ENCODE measurements at regions not wholly inside any gene's neighbourhood (a gene's known extent, or its start where the extent isn't known, plus 50 kb on each side); places are given as distances from the start of the nearest gene placed in this dataset.

DNA sequence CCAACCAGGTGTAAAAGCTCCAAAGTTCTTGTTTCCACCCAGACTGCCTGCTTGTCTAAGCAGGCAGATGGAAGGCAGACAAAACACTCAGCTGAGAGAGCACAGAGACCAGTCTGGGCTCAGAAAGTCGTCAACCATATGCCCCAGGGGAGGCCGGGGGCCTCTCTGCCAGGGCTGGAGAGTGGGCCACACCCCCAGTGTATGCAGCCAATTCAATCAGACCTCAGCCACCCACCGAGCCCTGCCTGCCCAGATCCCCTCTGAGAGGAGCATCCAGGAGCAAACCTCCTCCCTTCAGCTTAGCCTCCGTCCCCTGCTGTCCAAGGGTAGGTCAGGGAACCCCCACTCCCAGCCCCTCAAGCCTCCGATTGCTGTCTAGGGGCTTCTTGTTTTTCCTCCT is 196.3 kb downstream of the LSM5 start:
- H3K36me3 Mint-ChIP-seq (ENCODE audit: low read depth), result peaks cover 2% of the 10 kb centered on the region
- no peak for DNase-seq (ENCODE audit: low spot score)
- H3K4me3 Mint-ChIP-seq (ENCODE audit: unreplicated experiment), result no peak overlapping the region
- H3K27ac Mint-ChIP-seq (ENCODE audit: unreplicated experiment), result no peak overlapping the region
- H3K4me1 Mint-ChIP-seq (ENCODE audit: low read depth), result peaks cover 6% of the 10 kb centered on the region
- TF ChIP-seq CTCF (IDR thresholded peaks at IDR 0.05), result no peak
- H3K27me3 Mint-ChIP-seq (ENCODE audit: low read depth), result peaks cover 46% of the 10 kb centered on the region
- H3K9me3 Mint-ChIP-seq (ENCODE audit: low read depth), result no peaks in the 10 kb centered on the region

GRCh38 chr7:32289651-32290414 is 200.3 kb downstream of the LSM5 start:
- Mint-ChIP-seq H3K4me1 (ENCODE audit: low read depth) (no peaks in the 10 kb centered on the region), H3K4me3 (ENCODE audit: unreplicated experiment) (no peak overlapping the region), H3K36me3 (ENCODE audit: low read depth) (no peaks in the 10 kb centered on the region), H3K9me3 (ENCODE audit: low read depth) (no peaks in the 10 kb centered on the region), H3K27ac (ENCODE audit: unreplicated experiment) (no peak overlapping the region), H3K27me3 (ENCODE audit: low read depth) (peaks cover 32% of the 10 kb centered on the region)
- no peak for TF ChIP-seq CTCF (IDR thresholded peaks at IDR 0.05)
- no peak for DNase-seq (ENCODE audit: low spot score)

DNA sequence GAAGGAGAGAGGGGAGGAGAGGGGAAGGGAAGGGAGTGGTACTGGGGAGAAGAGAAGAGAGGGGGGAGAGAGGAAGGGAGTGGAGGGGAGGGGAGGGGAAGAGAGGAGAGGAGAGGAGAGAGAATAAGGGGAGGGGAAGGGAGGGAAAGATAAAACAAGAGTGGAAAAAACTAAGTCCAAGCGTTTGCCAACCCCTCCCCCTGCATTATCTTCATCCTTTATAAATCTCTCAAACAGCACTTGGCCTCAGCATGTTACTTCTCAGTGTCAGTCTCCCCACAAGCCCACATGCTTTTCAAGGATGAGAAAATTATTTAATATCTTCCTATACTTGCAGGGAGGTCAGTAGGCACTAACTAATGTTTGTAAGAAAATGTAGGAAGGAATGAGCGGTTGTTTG is 204.5 kb downstream of the LSM5 start:
- DNase-seq (ENCODE audit: low spot score), result no peak
- no peak overlapping the region for H3K27ac Mint-ChIP-seq (ENCODE audit: unreplicated experiment)
- H3K9me3 Mint-ChIP-seq (ENCODE audit: low read depth), result no peaks in the 10 kb centered on the region
- no peaks in the 10 kb centered on the region for H3K4me1 Mint-ChIP-seq (ENCODE audit: low read depth)
- H3K36me3 Mint-ChIP-seq (ENCODE audit: low read depth), result no peaks in the 10 kb centered on the region
- H3K27me3 Mint-ChIP-seq (ENCODE audit: low read depth), result peaks cover 22% of the 10 kb centered on the region
- no peak overlapping the region for H3K4me3 Mint-ChIP-seq (ENCODE audit: unreplicated experiment)
- no peak for TF ChIP-seq CTCF (IDR thresholded peaks at IDR 0.05)

DNA sequence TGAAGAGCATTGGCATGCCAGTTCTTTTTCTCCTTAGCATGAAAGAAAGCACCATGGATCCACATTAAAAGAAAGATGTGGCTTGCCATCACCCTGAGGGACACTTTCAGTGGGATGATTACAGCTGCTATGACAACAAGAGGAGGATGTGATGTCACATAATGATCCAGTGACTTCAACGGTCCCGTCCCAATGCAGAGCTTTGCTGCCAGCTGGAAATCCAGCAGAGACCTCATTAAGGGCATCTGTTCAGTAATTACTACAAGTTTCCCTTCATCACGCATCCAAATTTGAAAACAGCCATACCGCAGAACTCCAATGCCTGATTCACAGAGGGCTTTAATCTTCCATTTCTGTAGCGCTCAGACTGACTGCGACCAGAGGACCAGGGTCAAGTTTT is 206.6 kb downstream of the LSM5 start:
- no peaks in the 10 kb centered on the region for H3K9me3 Mint-ChIP-seq (ENCODE audit: low read depth)
- H3K27ac Mint-ChIP-seq (ENCODE audit: unreplicated experiment), result no peak overlapping the region
- no peaks in the 10 kb centered on the region for H3K36me3 Mint-ChIP-seq (ENCODE audit: low read depth)
- H3K27me3 Mint-ChIP-seq (ENCODE audit: low read depth), result peaks cover 29% of the 10 kb centered on the region
- H3K4me3 Mint-ChIP-seq (ENCODE audit: unreplicated experiment), result no peak overlapping the region
- no peak for TF ChIP-seq CTCF (IDR thresholded peaks at IDR 0.05)
- no peaks in the 10 kb centered on the region for H3K4me1 Mint-ChIP-seq (ENCODE audit: low read depth)
- no peak for DNase-seq (ENCODE audit: low spot score)

DNA sequence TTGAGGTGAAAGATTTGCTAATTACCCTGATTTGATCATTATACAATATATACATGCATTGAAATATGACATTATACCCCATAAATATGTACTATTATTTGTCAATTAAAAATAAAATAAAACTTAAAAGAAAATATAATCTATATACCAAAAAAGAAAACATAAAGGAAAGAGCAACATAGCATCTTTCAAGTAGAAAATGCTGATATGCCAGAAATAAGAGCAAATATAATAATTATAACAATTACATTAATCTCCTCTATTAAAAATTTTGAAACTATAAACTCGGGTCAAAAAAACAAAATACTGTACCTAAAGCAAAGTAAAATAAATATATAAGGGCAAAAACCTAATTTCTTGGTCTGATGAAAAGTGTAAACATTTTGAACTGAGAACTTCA is 209.3 kb upstream of the PDE1C start:
- peaks cover 44% of the 10 kb centered on the region for H3K27me3 Mint-ChIP-seq (ENCODE audit: low read depth)
- no peaks in the 10 kb centered on the region for H3K4me1 Mint-ChIP-seq (ENCODE audit: low read depth)

More for the DNA sequence above, 209.3 kb upstream of the PDE1C start:
- DNase-seq (ENCODE audit: low spot score), result no peak
- Mint-ChIP-seq H3K9me3 (ENCODE audit: low read depth) (no peaks in the 10 kb centered on the region), H3K27ac (ENCODE audit: unreplicated experiment) (no peak overlapping the region), H3K4me3 (ENCODE audit: unreplicated experiment) (no peak overlapping the region), H3K36me3 (ENCODE audit: low read depth) (no peaks in the 10 kb centered on the region)
- TF ChIP-seq CTCF (IDR thresholded peaks at IDR 0.05), result no peak
